HFFc6 (cell line): ENCODE measurements at regions not wholly inside any gene's neighbourhood (a gene's known extent, or its start where the extent isn't known, plus 50 kb on each side); places are given as distances from the start of the nearest gene placed in this dataset.

Source experiments
- DNase-seq: peaks from one replicate; pipeline ENCODE4 v3.0.0-alpha.2; 2018
- H3K27ac Mint-ChIP-seq: 2 replicates; pipeline ENCODE4 v1.8.0; 2020; ENCODE audit warnings: mild to moderate bottlenecking, mixed read lengths
- H3K27me3 Mint-ChIP-seq: 2 replicates; pipeline ENCODE4 v1.8.0; 2021; ENCODE audit warnings: mild to moderate bottlenecking, moderate library complexity, mixed read lengths; ENCODE audit not compliant: insufficient read depth
- H3K36me3 Mint-ChIP-seq: 2 replicates; pipeline ENCODE4 v1.8.0; 2021; ENCODE audit warnings: low read depth, mixed read lengths
- H3K4me1 Mint-ChIP-seq: 2 replicates; pipeline ENCODE4 v1.8.0; 2020; ENCODE audit warnings: low read depth, mixed read lengths
- H3K4me3 Mint-ChIP-seq: 2 replicates; pipeline ENCODE4 v1.8.0; 2020; ENCODE audit warnings: mild to moderate bottlenecking, moderate library complexity, mixed read lengths
- H3K9me3 Mint-ChIP-seq: 2 replicates; pipeline ENCODE4 v1.8.0; 2020; ENCODE audit warnings: mild to moderate bottlenecking, mixed read lengths
- TF ChIP-seq, protein P1 (sequence below): fragments of 200-600 bp; sonication (generic); IDR thresholded peaks from 2 replicates; pipeline ENCODE4 v1.5.0; 2021; ENCODE audit warnings: antibody characterized with exemption, mild to moderate bottlenecking

- TF ChIP-seq, protein P1, sequence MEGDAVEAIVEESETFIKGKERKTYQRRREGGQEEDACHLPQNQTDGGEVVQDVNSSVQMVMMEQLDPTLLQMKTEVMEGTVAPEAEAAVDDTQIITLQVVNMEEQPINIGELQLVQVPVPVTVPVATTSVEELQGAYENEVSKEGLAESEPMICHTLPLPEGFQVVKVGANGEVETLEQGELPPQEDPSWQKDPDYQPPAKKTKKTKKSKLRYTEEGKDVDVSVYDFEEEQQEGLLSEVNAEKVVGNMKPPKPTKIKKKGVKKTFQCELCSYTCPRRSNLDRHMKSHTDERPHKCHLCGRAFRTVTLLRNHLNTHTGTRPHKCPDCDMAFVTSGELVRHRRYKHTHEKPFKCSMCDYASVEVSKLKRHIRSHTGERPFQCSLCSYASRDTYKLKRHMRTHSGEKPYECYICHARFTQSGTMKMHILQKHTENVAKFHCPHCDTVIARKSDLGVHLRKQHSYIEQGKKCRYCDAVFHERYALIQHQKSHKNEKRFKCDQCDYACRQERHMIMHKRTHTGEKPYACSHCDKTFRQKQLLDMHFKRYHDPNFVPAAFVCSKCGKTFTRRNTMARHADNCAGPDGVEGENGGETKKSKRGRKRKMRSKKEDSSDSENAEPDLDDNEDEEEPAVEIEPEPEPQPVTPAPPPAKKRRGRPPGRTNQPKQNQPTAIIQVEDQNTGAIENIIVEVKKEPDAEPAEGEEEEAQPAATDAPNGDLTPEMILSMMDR: no peak
- peaks cover 17% of the 10 kb centered on the region for H3K4me1 Mint-ChIP-seq
- H3K9me3 Mint-ChIP-seq: no peaks in the 10 kb centered on the region
- no peaks in the 10 kb centered on the region for H3K36me3 Mint-ChIP-seq
- peaks cover 5% of the 10 kb centered on the region; the same call in 1 of the 2 replicates for H3K27me3 Mint-ChIP-seq
- DNase-seq: no peak
- no peak overlapping the region for H3K4me3 Mint-ChIP-seq
- no peak overlapping the region for H3K27ac Mint-ChIP-seq
Measured at GRCh38 chr4:181672751-181673150, 570.5 kb upstream of the TENM3 start.

GRCh38 chr4:181674315-181674875 is 568.8 kb upstream of the TENM3 start:
- Mint-ChIP-seq H3K4me1 (peaks cover 22% of the 10 kb centered on the region), H3K4me3 (no peak overlapping the region), H3K27ac (no peak overlapping the region; the same call in 1 of the 2 replicates), H3K27me3 (peaks cover 13% of the 10 kb centered on the region), H3K36me3 (no peaks in the 10 kb centered on the region), H3K9me3 (no peaks in the 10 kb centered on the region)
- TF ChIP-seq, protein P1: no peak
- DNase-seq: peak; percentile 28

- DNase-seq: no peak
- TF ChIP-seq, protein P1: no peak
Measured at GRCh38 chr4:181676546-181676945, 566.7 kb upstream of the TENM3 start.

DNA sequence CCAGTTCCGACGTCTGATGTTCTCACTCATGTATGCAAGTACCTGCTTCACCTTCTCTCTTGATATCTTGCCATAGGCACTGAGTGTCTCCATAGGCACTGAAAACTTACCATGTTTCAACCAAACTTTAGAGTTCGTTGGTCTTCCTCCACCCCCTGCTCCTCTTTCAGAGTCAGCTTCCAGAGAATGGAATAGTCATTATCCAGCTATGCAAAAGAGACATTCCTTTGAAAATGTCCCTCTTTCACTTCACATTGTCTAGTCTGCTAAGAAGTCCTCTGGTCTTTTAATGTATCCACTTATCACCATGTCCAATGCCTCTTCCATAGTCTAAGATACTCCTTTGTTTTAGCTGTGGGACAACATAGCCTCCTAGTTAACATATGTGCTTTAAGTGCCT is 566.0 kb upstream of the TENM3 start:
- no peaks in the 10 kb centered on the region for H3K9me3 Mint-ChIP-seq
- TF ChIP-seq, protein P1: no peak
- H3K4me3 Mint-ChIP-seq: peak overlapping the region; percentile 10; the same call in 1 of the 2 replicates
- H3K4me1 Mint-ChIP-seq: peaks cover 27% of the 10 kb centered on the region
- H3K36me3 Mint-ChIP-seq: no peaks in the 10 kb centered on the region
- DNase-seq: no peak
- peaks cover 13% of the 10 kb centered on the region for H3K27me3 Mint-ChIP-seq
- no peak overlapping the region for H3K27ac Mint-ChIP-seq

More at GRCh38 chr4:181676546-181676945, 566.7 kb upstream of the TENM3 start:
- Mint-ChIP-seq H3K4me3 (no peak overlapping the region), H3K27me3 (peaks cover 13% of the 10 kb centered on the region), H3K27ac (no peak overlapping the region), H3K4me1 (peaks cover 22% of the 10 kb centered on the region), H3K36me3 (no peaks in the 10 kb centered on the region), H3K9me3 (no peaks in the 10 kb centered on the region)

DNA sequence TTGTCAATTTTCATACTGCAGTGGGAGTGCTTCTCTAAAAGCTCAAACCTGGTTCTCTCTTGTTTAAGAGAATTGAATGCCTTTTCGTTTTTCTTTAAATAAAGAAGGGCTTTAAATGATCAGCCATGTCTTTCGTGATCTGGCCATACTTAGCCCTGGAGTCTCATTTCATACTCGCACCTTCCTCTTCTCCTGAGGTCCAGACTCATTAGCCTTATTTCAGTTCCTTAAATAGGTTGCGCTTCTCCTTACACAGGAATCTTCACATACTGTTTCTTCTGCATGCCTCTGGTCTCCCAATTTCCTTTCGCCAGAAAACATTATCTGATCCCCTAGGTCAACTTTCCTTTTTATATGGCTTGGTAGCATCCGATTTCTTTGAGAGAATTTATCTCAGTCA is 565.6 kb upstream of the TENM3 start:
- no peak for DNase-seq
- H3K27me3 Mint-ChIP-seq: peaks cover 13% of the 10 kb centered on the region
- TF ChIP-seq, protein P1: no peak
- no peak overlapping the region for H3K27ac Mint-ChIP-seq
- no peak overlapping the region for H3K4me3 Mint-ChIP-seq
- no peaks in the 10 kb centered on the region for H3K36me3 Mint-ChIP-seq
- H3K9me3 Mint-ChIP-seq: no peaks in the 10 kb centered on the region
- peaks cover 31% of the 10 kb centered on the region for H3K4me1 Mint-ChIP-seq
